ENCODE measurements at regions not wholly inside any gene's neighbourhood (a gene's known extent, or its start where the extent isn't known, plus 50 kb on each side); places are given as distances from the start of the nearest gene placed in this dataset.
"Not testable (repeated sequence)": the region's sequence is repeated elsewhere in the genome, so short reads cannot be mapped to it uniquely, and the experiment has no call there.

DNA sequence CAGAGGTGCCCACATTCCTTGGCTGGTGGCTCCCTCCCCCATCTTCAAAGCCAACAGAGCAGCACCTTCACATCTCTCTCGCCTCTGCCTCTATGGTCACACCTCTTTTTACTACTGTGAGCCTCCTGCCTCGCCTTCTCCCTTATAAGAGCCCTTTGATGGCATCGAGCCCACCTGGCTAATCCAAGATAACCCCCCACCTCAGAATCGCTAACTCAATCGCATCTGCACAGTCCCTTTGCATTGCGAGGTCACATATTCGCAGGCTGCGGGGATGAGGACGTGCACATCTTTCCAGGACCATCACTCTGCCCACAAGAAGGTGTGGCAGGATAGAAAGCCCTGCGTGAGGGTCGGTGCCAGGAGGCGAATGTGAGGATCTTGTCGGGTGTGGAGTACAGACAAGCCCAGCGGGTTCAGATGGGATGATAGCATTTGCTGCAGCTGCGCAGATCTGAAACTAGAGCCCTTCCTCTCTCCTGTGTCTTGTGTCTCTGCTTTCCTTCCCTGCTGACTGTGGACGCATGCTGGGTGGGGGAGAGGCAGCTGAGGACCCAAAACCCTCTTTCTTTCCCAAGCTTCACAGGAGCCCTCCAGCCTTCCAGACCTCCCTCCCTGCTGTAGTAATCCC, 148.3 kb upstream of the HDAC4 start:
- no peak for DNase-seq (ENCODE audit: low read depth)

GRCh38 chr2:239548451-239548871, 147.6 kb upstream of the HDAC4 start:
- DNase-seq (ENCODE audit: low read depth) = no peak

DNA sequence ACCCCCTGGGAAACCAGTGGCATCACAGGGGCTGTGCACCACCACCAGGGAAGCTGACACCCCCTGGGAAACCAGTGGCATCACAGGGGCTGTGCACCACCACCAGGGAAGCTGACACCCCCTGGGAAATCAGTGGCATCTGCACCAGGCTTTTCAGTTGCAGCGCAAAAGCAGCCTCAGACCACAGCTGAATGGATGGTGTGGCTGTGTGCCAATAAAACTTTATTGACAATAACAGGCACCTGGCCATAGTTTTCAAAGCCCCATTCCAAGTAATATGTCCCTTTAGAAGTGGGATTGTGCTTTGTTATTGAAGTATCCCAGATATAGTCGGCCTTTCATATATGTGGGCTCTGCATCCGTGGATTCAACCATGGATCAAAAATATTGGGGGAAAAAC, 146.3 kb upstream of the HDAC4 start:
- DNase-seq (ENCODE audit: low read depth) = not testable (repeated sequence)

- DNase-seq (ENCODE audit: low read depth) = no peak
These were observed 145.7 kb upstream of the HDAC4 start for GRCh38 chr2:239546541-239546940.

- DNase-seq (ENCODE audit: low read depth) = no peak
These were observed 145.0 kb upstream of the HDAC4 start for GRCh38 chr2:239545741-239546392.

- no peak for DNase-seq (ENCODE audit: low read depth)
These were observed 144.2 kb upstream of the HDAC4 start for GRCh38 chr2:239544918-239545465.

DNA sequence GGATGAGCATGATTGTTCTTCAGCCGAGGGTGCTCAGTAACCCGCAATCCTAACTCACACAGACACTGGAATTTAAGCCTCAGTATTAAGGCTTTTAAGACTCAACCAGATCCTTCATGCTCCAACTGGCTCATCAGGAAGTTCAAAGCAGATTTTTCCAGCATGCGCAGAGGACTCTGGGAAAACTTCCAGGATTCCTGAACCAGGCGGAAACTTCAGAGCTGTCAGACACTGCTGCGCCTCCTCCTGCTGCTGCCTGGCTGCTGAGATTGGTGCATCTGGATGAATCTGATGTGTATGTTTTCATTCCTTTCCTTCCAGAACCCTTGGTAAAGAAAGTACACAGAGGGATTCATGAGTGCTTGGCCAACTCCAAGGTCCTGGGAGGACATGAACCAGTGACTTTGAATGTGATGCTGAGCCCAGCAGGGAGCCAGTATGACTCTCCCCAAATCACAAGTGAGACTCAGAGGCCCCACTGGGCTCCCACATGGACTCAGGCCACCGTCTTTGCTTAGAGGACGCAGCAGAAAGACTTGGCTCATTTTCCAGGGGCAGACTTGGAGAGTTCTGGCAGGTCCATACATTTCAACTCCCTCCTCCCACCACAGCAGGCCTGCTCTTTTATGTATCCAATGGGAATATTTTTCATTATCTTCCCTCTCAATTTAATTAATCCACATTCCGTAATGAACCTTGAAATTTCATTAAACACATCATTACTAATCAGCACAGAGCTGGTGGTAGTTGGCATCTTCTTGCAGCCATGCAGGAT, 143.5 kb upstream of the HDAC4 start:
- no peak for DNase-seq (ENCODE audit: low read depth)

- DNase-seq (ENCODE audit: low read depth) = no peak
These were observed 142.9 kb upstream of the HDAC4 start for GRCh38 chr2:239543702-239544101.

DNA sequence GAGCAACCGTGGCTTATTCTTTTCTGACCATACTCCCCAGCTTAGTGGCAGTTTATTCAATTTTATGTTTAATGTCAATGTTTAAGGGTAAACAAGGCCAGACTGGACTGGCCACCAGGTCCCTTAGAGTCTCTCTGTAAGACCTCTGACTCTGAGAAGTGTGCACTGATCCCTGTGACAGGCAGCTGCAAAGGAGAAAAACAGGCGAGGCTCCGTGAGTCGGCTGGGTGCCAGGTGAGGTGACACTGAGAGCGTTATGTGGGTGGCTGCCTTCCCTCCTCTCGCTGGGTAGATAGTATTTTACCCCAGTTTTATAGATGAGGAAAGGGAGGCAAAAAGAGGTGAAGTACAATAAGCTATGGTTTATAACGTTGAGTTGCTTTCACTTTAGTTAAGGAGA, 139.4 kb upstream of the HDAC4 start:
- no peak for DNase-seq (ENCODE audit: low read depth)

GRCh38 chr2:239539776-239540100, 138.9 kb upstream of the HDAC4 start:
- no peak for DNase-seq (ENCODE audit: low read depth)

GRCh38 chr2:239539083-239539775, 138.4 kb upstream of the HDAC4 start:
- DNase-seq (ENCODE audit: low read depth) = no peak

- DNase-seq (ENCODE audit: low read depth) = no peak
These were observed 137.7 kb upstream of the HDAC4 start for GRCh38 chr2:239538357-239539052.

GRCh38 chr2:239537633-239538356, 137.0 kb upstream of the HDAC4 start:
- DNase-seq (ENCODE audit: low read depth) = no peak

GRCh38 chr2:239536186-239536585, 135.4 kb upstream of the HDAC4 start:
- DNase-seq (ENCODE audit: low read depth) = no peak

- DNase-seq (ENCODE audit: low read depth) = no peak
These were observed 134.8 kb upstream of the HDAC4 start for GRCh38 chr2:239535413-239536144.

GRCh38 chr2:239534581-239535412, 134.0 kb upstream of the HDAC4 start:
- DNase-seq (ENCODE audit: low read depth) = no peak

GRCh38 chr2:239533569-239534316, 132.9 kb upstream of the HDAC4 start:
- no peak for DNase-seq (ENCODE audit: low read depth)

- no peak for DNase-seq (ENCODE audit: low read depth)
These were observed 132.0 kb upstream of the HDAC4 start for GRCh38 chr2:239532859-239533258.

DNA sequence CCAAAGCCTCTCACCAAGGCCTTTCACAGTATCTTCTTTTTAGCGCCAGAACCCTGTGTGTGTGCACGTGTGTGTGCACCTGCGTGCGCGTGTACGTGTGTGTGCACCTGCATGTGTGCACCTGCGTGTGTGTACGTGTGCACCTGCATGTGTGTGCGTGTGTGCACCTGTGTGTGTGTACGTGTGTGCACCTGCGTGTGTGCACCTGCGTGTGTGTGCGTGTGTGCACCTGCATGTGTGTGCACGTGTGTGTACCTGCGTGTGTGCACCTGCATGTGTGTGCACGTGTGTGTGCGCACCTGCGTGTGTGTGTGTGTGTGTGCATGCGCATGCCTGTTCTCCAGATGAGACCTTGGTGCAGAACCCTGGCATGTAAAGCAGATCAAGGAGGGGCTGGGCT, 131.4 kb upstream of the HDAC4 start:
- no peak for DNase-seq (ENCODE audit: low read depth)
